Mammary epithelial cell (primary cell): ENCODE measurements at regions not wholly inside any gene's neighbourhood (a gene's known extent, or its start where the extent isn't known, plus 50 kb on each side); places are given as distances from the start of the nearest gene placed in this dataset.

Experiments used
- EZH2 ChIP-seq: IDR thresholded peaks from 2 replicates; pipeline ENCODE4 v1.6.1; 2012; ENCODE audit warnings: low read length, inconsistent platforms, borderline replicate concordance
- TF ChIP-seq, protein P1 (sequence below), 2 donors: IDR thresholded peaks in 1 of 2; conservative IDR thresholded peaks in 1 of 2; 2 replicates each; pipeline ENCODE4 v1.5.1; 2011 to 2012; ENCODE audit warnings: inconsistent platforms in 2 of 2, low read length in 2 of 2, mild to moderate bottlenecking in 2 of 2, control low read depth in 1 of 2, low read depth in 1 of 2; ENCODE audit not compliant: insufficient read depth in 1 of 2; ENCODE audit errors: extremely low read depth in 1 of 2

DNA sequence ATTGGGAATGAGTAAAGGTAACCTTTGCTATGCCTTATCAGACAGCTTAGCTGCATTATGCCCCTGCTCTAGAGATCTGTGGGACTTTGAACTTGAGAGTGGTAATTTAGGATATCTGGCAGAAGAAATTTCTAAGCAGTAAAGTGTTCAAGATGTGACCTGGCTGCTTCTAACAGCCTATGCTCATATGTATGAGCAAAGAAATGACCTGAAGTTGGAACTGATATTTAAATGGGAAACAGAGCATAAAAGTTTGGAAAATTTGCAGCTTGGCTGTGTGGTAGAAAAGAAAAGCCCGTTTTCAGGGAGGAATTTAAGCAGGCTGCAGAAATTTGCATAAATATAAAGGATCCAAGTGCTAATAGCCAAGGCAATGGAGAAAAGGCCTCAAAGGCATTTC, 90.4 kb downstream of the HHIPL2 start:
- TF ChIP-seq, protein P1, sequence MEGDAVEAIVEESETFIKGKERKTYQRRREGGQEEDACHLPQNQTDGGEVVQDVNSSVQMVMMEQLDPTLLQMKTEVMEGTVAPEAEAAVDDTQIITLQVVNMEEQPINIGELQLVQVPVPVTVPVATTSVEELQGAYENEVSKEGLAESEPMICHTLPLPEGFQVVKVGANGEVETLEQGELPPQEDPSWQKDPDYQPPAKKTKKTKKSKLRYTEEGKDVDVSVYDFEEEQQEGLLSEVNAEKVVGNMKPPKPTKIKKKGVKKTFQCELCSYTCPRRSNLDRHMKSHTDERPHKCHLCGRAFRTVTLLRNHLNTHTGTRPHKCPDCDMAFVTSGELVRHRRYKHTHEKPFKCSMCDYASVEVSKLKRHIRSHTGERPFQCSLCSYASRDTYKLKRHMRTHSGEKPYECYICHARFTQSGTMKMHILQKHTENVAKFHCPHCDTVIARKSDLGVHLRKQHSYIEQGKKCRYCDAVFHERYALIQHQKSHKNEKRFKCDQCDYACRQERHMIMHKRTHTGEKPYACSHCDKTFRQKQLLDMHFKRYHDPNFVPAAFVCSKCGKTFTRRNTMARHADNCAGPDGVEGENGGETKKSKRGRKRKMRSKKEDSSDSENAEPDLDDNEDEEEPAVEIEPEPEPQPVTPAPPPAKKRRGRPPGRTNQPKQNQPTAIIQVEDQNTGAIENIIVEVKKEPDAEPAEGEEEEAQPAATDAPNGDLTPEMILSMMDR (conservative IDR thresholded peaks at IDR 0.05 in 1 of 2, IDR thresholded peaks at IDR 0.05 in 1 of 2; ENCODE audit: extremely low read depth in 1 of 2, insufficient read depth in 1 of 2, low read depth in 1 of 2, low read length in 2 of 2) = no peak
- TF ChIP-seq EZH2 = no peak
